Effector CD4-positive, alpha-beta T cell (primary cell): ENCODE measurements at regions not wholly inside any gene's neighbourhood (a gene's known extent, or its start where the extent isn't known, plus 50 kb on each side); places are given as distances from the start of the nearest gene placed in this dataset.

ENCODE experiments used
- DNase-seq: peaks from one replicate; pipeline ENCODE4 v3.0.0-alpha.2; 2020

- DNase-seq = no peak
These were observed 110.9 kb upstream of the BLID start for GRCh38 chr11:122226810-122227379.

- DNase-seq = no peak
These were observed 108.9 kb upstream of the BLID start for GRCh38 chr11:122224867-122225266.

- DNase-seq = no peak
These were observed 104.3 kb upstream of the BLID start for GRCh38 chr11:122220321-122220720.

- no peak for DNase-seq
These were observed 103.8 kb upstream of the BLID start for GRCh38 chr11:122219791-122220190.

- DNase-seq = no peak
These were observed 99.4 kb upstream of the BLID start for GRCh38 chr11:122215244-122215992.

GRCh38 chr11:122214567-122214966 lies 98.6 kb upstream of the BLID start:
- DNase-seq = no peak

- no peak for DNase-seq
These were observed 98.1 kb upstream of the BLID start for GRCh38 chr11:122214080-122214479.

- no peak for DNase-seq
These were observed 97.2 kb upstream of the BLID start for GRCh38 chr11:122213171-122213570.

- no peak for DNase-seq
These were observed 94.5 kb upstream of the BLID start for GRCh38 chr11:122210367-122210997.

- DNase-seq = no peak
These were observed 93.8 kb upstream of the BLID start for GRCh38 chr11:122209619-122210366.

- no peak for DNase-seq
These were observed 92.1 kb upstream of the BLID start for GRCh38 chr11:122207921-122208764.

- DNase-seq = no peak
These were observed 91.5 kb upstream of the BLID start for GRCh38 chr11:122207505-122207904.

- no peak for DNase-seq
These were observed 89.0 kb upstream of the BLID start for GRCh38 chr11:122205036-122205435.

- DNase-seq = no peak
These were observed 88.2 kb upstream of the BLID start for GRCh38 chr11:122204206-122204605.

- peak; percentile 11 for DNase-seq
These were observed 87.0 kb upstream of the BLID start for GRCh38 chr11:122202951-122203456.

GRCh38 chr11:122202161-122202950 lies 86.3 kb upstream of the BLID start:
- DNase-seq = no peak

GRCh38 chr11:122201106-122201505 lies 85.1 kb upstream of the BLID start:
- no peak for DNase-seq

GRCh38 chr11:122199661-122200060 lies 83.6 kb upstream of the BLID start:
- DNase-seq = no peak

GRCh38 chr11:122198291-122198983 lies 82.4 kb upstream of the BLID start:
- DNase-seq = no peak

GRCh38 chr11:122197066-122197987 lies 81.3 kb upstream of the BLID start:
- no peak for DNase-seq
